GM23338 (cell line): ENCODE measurements at regions not wholly inside any gene's neighbourhood (a gene's known extent, or its start where the extent isn't known, plus 50 kb on each side); places are given as distances from the start of the nearest gene placed in this dataset.

Experiments used
- ATAC-seq: fragments of 200-7000 bp; cut with Tn5 transposase; 3 replicates; pipeline ENCODE4 v1.9.1; 2020
- DNase-seq: peaks from one replicate; pipeline ENCODE4 v3.0.0-alpha.2; 2015; ENCODE audit warnings: low spot score
- H2AFZ ChIP-seq: fragments of 200-600 bp; sonication (generic); 2 replicates; pipeline ENCODE4 v1.8.0; 2016; ENCODE audit warnings: antibody characterized with exemption, mild to moderate bottlenecking, moderate library complexity
- H3F3A ChIP-seq: fragments of 200-600 bp; sonication (generic); replicated peaks from 2 replicates; pipeline ENCODE4 v1.8.0; 2017; ENCODE audit warnings: antibody characterized with exemption, mixed run types, low read depth
- H3K27ac ChIP-seq: fragments of 200-600 bp; sonication (generic); 2 replicates; pipeline ENCODE4 v1.6.1; 2016; ENCODE audit warnings: low read depth
- H3K27me3 ChIP-seq: fragments of 200-600 bp; sonication (generic); 2 replicates; pipeline ENCODE4 v1.8.0; 2016; ENCODE audit warnings: mild to moderate bottlenecking, mixed run types, moderate library complexity; ENCODE audit not compliant: insufficient read depth
- H3K36me3 ChIP-seq: fragments of 200-600 bp; sonication (generic); 2 replicates; pipeline ENCODE4 v1.8.0; 2016; ENCODE audit warnings: mild to moderate bottlenecking; ENCODE audit not compliant: insufficient read depth
- H3K4me1 ChIP-seq: fragments of 200-600 bp; sonication (generic); 2 replicates; pipeline ENCODE4 v1.8.0; 2016; ENCODE audit warnings: mild to moderate bottlenecking, moderate library complexity; ENCODE audit not compliant: insufficient read depth
- H3K4me2 ChIP-seq: fragments of 200-600 bp; sonication (generic); 2 replicates; pipeline ENCODE4 v1.7.1; 2017; ENCODE audit warnings: mixed run types
- H3K4me3 ChIP-seq: fragments of 200-600 bp; sonication (generic); 2 replicates; pipeline ENCODE4 v1.6.1; 2016; ENCODE audit warnings: mixed run types
- H3K79me2 ChIP-seq: fragments of 200-600 bp; sonication (generic); replicated peaks from 2 replicates; pipeline ENCODE4 v1.8.0; 2017; ENCODE audit warnings: mild to moderate bottlenecking; ENCODE audit not compliant: insufficient read depth
- H3K9me2 ChIP-seq: fragments of 200-600 bp; sonication (generic); 2 replicates; pipeline ENCODE4 v1.8.0; 2017; ENCODE audit not compliant: insufficient read depth
- H4K20me1 ChIP-seq: fragments of 200-600 bp; sonication (generic); replicated peaks from 2 replicates; pipeline ENCODE4 v1.8.0; 2017; ENCODE audit warnings: mild to moderate bottlenecking; ENCODE audit not compliant: insufficient read depth
- H3K27ac Mint-ChIP-seq: 2 replicates; pipeline ENCODE4 v1.8.0; 2020; ENCODE audit warnings: inconsistent platforms, mild to moderate bottlenecking, moderate library complexity, mixed read lengths
- H3K27me3 Mint-ChIP-seq: 3 replicates; pipeline ENCODE4 v1.8.0; 2022; ENCODE audit warnings: low read depth, mild to moderate bottlenecking, moderate library complexity, mixed read lengths, inconsistent platforms; ENCODE audit not compliant: insufficient read depth, poor library complexity
- H3K36me3 Mint-ChIP-seq: 3 replicates; pipeline ENCODE4 v1.8.0; 2021; ENCODE audit warnings: low read depth, mild to moderate bottlenecking, inconsistent platforms, moderate library complexity, mixed read lengths
- H3K4me1 Mint-ChIP-seq: 3 replicates; pipeline ENCODE4 v1.8.0; 2020; ENCODE audit warnings: mild to moderate bottlenecking, inconsistent platforms, mixed read lengths
- H3K4me3 Mint-ChIP-seq: 3 replicates; pipeline ENCODE4 v1.8.0; 2021; ENCODE audit warnings: moderate library complexity, mild to moderate bottlenecking, inconsistent platforms, mixed read lengths
- H3K9me3 Mint-ChIP-seq: 3 replicates; pipeline ENCODE4 v1.8.0; 2020; ENCODE audit warnings: moderate library complexity, mild to moderate bottlenecking, inconsistent platforms, mixed read lengths
- CREB1 ChIP-seq: fragments of 250-450 bp; sonication (Bioruptor Pico); IDR thresholded peaks from 2 replicates; pipeline ENCODE4 v1.5.0; 2020; ENCODE audit warnings: low read depth, mild to moderate bottlenecking, moderate library complexity
- EZH2 ChIP-seq: fragments of 200-600 bp; sonication (generic); IDR thresholded peaks from one replicate; pipeline ENCODE4 v1.8.0; 2017; ENCODE audit warnings: antibody characterized with exemption, mild to moderate bottlenecking, low read depth; ENCODE audit not compliant: unreplicated experiment
- NANOG ChIP-seq: IDR thresholded peaks from 2 replicates; pipeline ENCODE4 v1.6.1; 2016; ENCODE audit warnings: antibody characterized with exemption, borderline replicate concordance
- POLR2AphosphoS5 ChIP-seq: IDR thresholded peaks from 2 replicates; pipeline ENCODE4 v1.6.1; 2016; ENCODE audit warnings: antibody characterized with exemption, low read depth
- STAT1 ChIP-seq: IDR thresholded peaks from one replicate; pipeline ENCODE4 v1.6.1; 2016; ENCODE audit warnings: antibody characterized with exemption; ENCODE audit not compliant: unreplicated experiment
- ZNF114 ChIP-seq: fragments of 250-450 bp; sonication (Bioruptor Pico); IDR thresholded peaks from 2 replicates; pipeline ENCODE4 v1.5.0; 2020; ENCODE audit warnings: mild to moderate bottlenecking, moderate library complexity
- ZNF331 ChIP-seq: fragments of 250-450 bp; sonication (Bioruptor Pico); IDR thresholded peaks from 2 replicates; pipeline ENCODE4 v1.5.0; 2020; ENCODE audit warnings: low read depth, mild to moderate bottlenecking, moderate library complexity
- TF ChIP-seq, protein P1 (sequence below): fragments of 250-450 bp; sonication (Bioruptor Pico); IDR thresholded peaks from 2 replicates; pipeline ENCODE4 v1.5.0; 2020; ENCODE audit warnings: mild to moderate bottlenecking, moderate library complexity

- Mint-ChIP-seq H3K4me3 (no peak overlapping the region), H3K36me3 (peaks cover 3% of the 10 kb centered on the region; the same call in 1 of the 3 replicates), H3K27me3 (no peaks in the 10 kb centered on the region), H3K9me3 (no peaks in the 10 kb centered on the region), H3K27ac (no peak overlapping the region), H3K4me1 (peaks cover 16% of the 10 kb centered on the region)
- no peak overlapping the region for H3K4me2 ChIP-seq
- no peak overlapping the region for H3K4me3 ChIP-seq
- ATAC-seq (no peak), DNase-seq (no peak)
- H3K9me2 ChIP-seq = peaks cover 3% of the 10 kb centered on the region; the same call in 1 of the 2 replicates
- H3K36me3 ChIP-seq = no peaks in the 10 kb centered on the region
- no peak overlapping the region for H2AFZ ChIP-seq
- H3K27ac ChIP-seq = no peak overlapping the region
- H3K79me2 ChIP-seq = peaks cover 93% of the 10 kb centered on the region
- no peaks in the 10 kb centered on the region for H3K27me3 ChIP-seq
- H3K4me1 ChIP-seq = peaks cover 4% of the 10 kb centered on the region; the same call in 1 of the 2 replicates
- TF ChIP-seq POLR2AphosphoS5 (no peak), NANOG (no peak), EZH2 (no peak), ZNF114 (CRISPR knock-in tag) (no peak), CREB1 (CRISPR knock-in tag) (no peak), STAT1 (no peak), ZNF331 (CRISPR knock-in tag) (no peak)
- TF ChIP-seq, protein P1, sequence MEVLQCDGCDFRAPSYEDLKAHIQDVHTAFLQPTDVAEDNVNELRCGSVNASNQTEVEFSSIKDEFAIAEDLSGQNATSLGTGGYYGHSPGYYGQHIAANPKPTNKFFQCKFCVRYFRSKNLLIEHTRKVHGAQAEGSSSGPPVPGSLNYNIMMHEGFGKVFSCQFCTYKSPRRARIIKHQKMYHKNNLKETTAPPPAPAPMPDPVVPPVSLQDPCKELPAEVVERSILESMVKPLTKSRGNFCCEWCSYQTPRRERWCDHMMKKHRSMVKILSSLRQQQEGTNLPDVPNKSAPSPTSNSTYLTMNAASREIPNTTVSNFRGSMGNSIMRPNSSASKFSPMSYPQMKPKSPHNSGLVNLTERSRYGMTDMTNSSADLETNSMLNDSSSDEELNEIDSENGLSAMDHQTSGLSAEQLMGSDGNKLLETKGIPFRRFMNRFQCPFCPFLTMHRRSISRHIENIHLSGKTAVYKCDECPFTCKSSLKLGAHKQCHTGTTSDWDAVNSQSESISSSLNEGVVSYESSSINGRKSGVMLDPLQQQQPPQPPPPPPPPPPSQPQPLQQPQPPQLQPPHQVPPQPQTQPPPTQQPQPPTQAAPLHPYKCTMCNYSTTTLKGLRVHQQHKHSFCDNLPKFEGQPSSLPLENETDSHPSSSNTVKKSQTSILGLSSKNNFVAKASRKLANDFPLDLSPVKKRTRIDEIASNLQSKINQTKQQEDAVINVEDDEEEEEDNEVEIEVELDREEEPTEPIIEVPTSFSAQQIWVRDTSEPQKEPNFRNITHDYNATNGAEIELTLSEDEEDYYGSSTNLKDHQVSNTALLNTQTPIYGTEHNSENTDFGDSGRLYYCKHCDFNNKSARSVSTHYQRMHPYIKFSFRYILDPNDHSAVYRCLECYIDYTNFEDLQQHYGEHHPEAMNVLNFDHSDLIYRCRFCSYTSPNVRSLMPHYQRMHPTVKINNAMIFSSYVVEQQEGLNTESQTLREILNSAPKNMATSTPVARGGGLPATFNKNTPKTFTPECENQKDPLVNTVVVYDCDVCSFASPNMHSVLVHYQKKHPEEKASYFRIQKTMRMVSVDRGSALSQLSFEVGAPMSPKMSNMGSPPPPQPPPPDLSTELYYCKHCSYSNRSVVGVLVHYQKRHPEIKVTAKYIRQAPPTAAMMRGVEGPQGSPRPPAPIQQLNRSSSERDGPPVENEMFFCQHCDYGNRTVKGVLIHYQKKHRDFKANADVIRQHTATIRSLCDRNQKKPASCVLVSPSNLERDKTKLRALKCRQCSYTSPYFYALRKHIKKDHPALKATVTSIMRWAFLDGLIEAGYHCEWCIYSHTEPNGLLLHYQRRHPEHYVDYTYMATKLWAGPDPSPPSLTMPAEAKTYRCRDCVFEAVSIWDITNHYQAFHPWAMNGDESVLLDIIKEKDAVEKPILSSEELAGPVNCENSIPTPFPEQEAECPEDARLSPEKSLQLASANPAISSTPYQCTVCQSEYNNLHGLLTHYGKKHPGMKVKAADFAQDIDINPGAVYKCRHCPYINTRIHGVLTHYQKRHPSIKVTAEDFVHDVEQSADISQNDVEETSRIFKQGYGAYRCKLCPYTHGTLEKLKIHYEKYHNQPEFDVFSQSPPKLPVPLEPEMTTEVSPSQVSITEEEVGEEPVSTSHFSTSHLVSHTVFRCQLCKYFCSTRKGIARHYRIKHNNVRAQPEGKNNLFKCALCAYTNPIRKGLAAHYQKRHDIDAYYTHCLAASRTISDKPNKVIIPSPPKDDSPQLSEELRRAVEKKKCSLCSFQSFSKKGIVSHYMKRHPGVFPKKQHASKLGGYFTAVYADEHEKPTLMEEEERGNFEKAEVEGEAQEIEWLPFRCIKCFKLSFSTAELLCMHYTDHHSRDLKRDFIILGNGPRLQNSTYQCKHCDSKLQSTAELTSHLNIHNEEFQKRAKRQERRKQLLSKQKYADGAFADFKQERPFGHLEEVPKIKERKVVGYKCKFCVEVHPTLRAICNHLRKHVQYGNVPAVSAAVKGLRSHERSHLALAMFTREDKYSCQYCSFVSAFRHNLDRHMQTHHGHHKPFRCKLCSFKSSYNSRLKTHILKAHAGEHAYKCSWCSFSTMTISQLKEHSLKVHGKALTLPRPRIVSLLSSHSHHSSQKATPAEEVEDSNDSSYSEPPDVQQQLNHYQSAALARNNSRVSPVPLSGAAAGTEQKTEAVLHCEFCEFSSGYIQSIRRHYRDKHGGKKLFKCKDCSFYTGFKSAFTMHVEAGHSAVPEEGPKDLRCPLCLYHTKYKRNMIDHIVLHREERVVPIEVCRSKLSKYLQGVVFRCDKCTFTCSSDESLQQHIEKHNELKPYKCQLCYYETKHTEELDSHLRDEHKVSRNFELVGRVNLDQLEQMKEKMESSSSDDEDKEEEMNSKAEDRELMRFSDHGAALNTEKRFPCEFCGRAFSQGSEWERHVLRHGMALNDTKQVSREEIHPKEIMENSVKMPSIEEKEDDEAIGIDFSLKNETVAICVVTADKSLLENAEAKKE (CRISPR knock-in tag) = no peak
- H4K20me1 ChIP-seq = peaks cover 33% of the 10 kb centered on the region
- H3F3A ChIP-seq = no peaks in the 10 kb centered on the region
Observed at GRCh38 chr9:110072597-110073355, 135.2 kb downstream of the C9orf152 start.
